SK-N-SH treated with all-trans-retinoic acid at 6 μM for 48 hours (cell line): ENCODE measurements at regions not wholly inside any gene's neighbourhood (a gene's known extent, or its start where the extent isn't known, plus 50 kb on each side); places are given as distances from the start of the nearest gene placed in this dataset.
A peak's percentile ranks its signal among the peaks of the same experiment; 100 is the strongest.

ENCODE experiments used
- CSDC2 ChIP-seq: fragments of 250-450 bp; sonication (Bioruptor Pico); IDR thresholded peaks from 2 replicates; pipeline ENCODE4 v1.5.0; 2020; ENCODE audit warnings: mild to moderate bottlenecking, moderate library complexity
- ISL1 ChIP-seq: fragments of 250-450 bp; sonication (Bioruptor Pico); IDR thresholded peaks from 2 replicates; pipeline ENCODE4 v2.1.2; 2022; ENCODE audit warnings: mild to moderate bottlenecking, moderate library complexity
- OSR1 ChIP-seq: fragments of 250-450 bp; sonication (Bioruptor Pico); IDR thresholded peaks from 2 replicates; pipeline ENCODE4 v1.8.0; 2022; ENCODE audit warnings: moderate library complexity, mild to moderate bottlenecking, inconsistent platforms
- SNAI2 ChIP-seq: fragments of 250-450 bp; sonication (Bioruptor Pico); IDR thresholded peaks from 2 replicates; pipeline ENCODE4 v1.5.0; 2020; ENCODE audit warnings: mild to moderate bottlenecking, moderate library complexity
- TOX ChIP-seq: fragments of 250-450 bp; sonication (Bioruptor Pico); IDR thresholded peaks from 2 replicates; pipeline ENCODE4 v1.8.0; 2021; ENCODE audit warnings: mild to moderate bottlenecking, moderate library complexity, borderline replicate concordance
- ZNF565 ChIP-seq: fragments of 450-650 bp; formaldehyde crosslinking; conservative IDR thresholded peaks from 2 replicates; pipeline ENCODE4 v1.5.0; 2020; ENCODE audit warnings: low read depth, mild to moderate bottlenecking, moderate library complexity
- ZNF8 ChIP-seq: fragments of 450-650 bp; formaldehyde crosslinking; IDR thresholded peaks from 2 replicates; pipeline ENCODE4 v1.5.0; 2020; ENCODE audit warnings: mild to moderate bottlenecking, moderate library complexity
- TF ChIP-seq, protein P1 (sequence below): fragments of 250-450 bp; sonication (Bioruptor Pico); IDR thresholded peaks from 2 replicates; pipeline ENCODE4 v1.5.1; 2020; ENCODE audit warnings: low read depth, mild to moderate bottlenecking, moderate library complexity

GRCh38 chr13:80105350-80105749 lies 235.6 kb downstream of the SPRY2 start:
- TF ChIP-seq OSR1 (CRISPR knock-in tag) (no peak), TOX (CRISPR knock-in tag) (no peak), ZNF565 (no peak), CSDC2 (no peak), ZNF8 (no peak), ISL1 (CRISPR knock-in tag) (0 out of 2 replicates have a peak, but pooled peaks have one; percentile 21), SNAI2 (CRISPR knock-in tag) (no peak)
- TF ChIP-seq, protein P1, sequence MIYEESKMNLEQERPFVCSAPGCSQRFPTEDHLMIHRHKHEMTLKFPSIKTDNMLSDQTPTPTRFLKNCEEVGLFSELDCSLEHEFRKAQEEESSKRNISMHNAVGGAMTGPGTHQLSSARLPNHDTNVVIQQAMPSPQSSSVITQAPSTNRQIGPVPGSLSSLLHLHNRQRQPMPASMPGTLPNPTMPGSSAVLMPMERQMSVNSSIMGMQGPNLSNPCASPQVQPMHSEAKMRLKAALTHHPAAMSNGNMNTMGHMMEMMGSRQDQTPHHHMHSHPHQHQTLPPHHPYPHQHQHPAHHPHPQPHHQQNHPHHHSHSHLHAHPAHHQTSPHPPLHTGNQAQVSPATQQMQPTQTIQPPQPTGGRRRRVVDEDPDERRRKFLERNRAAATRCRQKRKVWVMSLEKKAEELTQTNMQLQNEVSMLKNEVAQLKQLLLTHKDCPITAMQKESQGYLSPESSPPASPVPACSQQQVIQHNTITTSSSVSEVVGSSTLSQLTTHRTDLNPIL = no peak
